Neural cell (in vitro differentiated cells): ENCODE measurements at regions not wholly inside any gene's neighbourhood (a gene's known extent, or its start where the extent isn't known, plus 50 kb on each side); places are given as distances from the start of the nearest gene placed in this dataset.

Experiments used
- EP300 ChIP-seq: fragments of 450-650 bp; conservative IDR thresholded peaks from 2 replicates; pipeline ENCODE4 v1.6.1; 2014; ENCODE audit warnings: antibody characterized with exemption, mild to moderate bottlenecking, moderate library complexity; ENCODE audit not compliant: poor library complexity, severe bottlenecking
- MXI1 ChIP-seq: fragments of 450-650 bp; conservative IDR thresholded peaks from 2 replicates; pipeline ENCODE4 v1.6.1; 2014; ENCODE audit warnings: antibody characterized with exemption, mild to moderate bottlenecking; ENCODE audit not compliant: poor library complexity, severe bottlenecking
- POLR2AphosphoS5 ChIP-seq: IDR thresholded peaks from 2 replicates; pipeline ENCODE4 v1.6.1; 2012
- TF ChIP-seq, protein P1 (sequence below): fragments of 450-650 bp; IDR thresholded peaks from 2 replicates; pipeline ENCODE4 v1.5.1; 2014; ENCODE audit warnings: antibody characterized with exemption, mild to moderate bottlenecking, moderate library complexity; ENCODE audit not compliant: poor library complexity, severe bottlenecking
- TF ChIP-seq, protein P2 (sequence below): IDR thresholded peaks from 2 replicates; pipeline ENCODE4 v1.6.1; 2012; ENCODE audit warnings: borderline replicate concordance

- TF ChIP-seq, protein P1, sequence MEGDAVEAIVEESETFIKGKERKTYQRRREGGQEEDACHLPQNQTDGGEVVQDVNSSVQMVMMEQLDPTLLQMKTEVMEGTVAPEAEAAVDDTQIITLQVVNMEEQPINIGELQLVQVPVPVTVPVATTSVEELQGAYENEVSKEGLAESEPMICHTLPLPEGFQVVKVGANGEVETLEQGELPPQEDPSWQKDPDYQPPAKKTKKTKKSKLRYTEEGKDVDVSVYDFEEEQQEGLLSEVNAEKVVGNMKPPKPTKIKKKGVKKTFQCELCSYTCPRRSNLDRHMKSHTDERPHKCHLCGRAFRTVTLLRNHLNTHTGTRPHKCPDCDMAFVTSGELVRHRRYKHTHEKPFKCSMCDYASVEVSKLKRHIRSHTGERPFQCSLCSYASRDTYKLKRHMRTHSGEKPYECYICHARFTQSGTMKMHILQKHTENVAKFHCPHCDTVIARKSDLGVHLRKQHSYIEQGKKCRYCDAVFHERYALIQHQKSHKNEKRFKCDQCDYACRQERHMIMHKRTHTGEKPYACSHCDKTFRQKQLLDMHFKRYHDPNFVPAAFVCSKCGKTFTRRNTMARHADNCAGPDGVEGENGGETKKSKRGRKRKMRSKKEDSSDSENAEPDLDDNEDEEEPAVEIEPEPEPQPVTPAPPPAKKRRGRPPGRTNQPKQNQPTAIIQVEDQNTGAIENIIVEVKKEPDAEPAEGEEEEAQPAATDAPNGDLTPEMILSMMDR: no peak
- TF ChIP-seq EP300 (no peak), POLR2AphosphoS5 (no peak), MXI1 (no peak)
- TF ChIP-seq, protein P2, sequence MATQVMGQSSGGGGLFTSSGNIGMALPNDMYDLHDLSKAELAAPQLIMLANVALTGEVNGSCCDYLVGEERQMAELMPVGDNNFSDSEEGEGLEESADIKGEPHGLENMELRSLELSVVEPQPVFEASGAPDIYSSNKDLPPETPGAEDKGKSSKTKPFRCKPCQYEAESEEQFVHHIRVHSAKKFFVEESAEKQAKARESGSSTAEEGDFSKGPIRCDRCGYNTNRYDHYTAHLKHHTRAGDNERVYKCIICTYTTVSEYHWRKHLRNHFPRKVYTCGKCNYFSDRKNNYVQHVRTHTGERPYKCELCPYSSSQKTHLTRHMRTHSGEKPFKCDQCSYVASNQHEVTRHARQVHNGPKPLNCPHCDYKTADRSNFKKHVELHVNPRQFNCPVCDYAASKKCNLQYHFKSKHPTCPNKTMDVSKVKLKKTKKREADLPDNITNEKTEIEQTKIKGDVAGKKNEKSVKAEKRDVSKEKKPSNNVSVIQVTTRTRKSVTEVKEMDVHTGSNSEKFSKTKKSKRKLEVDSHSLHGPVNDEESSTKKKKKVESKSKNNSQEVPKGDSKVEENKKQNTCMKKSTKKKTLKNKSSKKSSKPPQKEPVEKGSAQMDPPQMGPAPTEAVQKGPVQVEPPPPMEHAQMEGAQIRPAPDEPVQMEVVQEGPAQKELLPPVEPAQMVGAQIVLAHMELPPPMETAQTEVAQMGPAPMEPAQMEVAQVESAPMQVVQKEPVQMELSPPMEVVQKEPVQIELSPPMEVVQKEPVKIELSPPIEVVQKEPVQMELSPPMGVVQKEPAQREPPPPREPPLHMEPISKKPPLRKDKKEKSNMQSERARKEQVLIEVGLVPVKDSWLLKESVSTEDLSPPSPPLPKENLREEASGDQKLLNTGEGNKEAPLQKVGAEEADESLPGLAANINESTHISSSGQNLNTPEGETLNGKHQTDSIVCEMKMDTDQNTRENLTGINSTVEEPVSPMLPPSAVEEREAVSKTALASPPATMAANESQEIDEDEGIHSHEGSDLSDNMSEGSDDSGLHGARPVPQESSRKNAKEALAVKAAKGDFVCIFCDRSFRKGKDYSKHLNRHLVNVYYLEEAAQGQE: no peak
Observed at GRCh38 chr18:28767201-28767600, 590.3 kb upstream of the CDH2 start.
